GM12878 (cell line): ENCODE measurements at regions not wholly inside any gene's neighbourhood (a gene's known extent, or its start where the extent isn't known, plus 50 kb on each side); places are given as distances from the start of the nearest gene placed in this dataset.

Experiments used
- ATAC-seq: fragments of 200-7000 bp; cut with Tn5 transposase; 3 replicates; pipeline ENCODE4 v1.9.1; 2020; ENCODE audit warnings: mild to moderate bottlenecking, moderate library complexity
- BruUV-seq: library from RNA; stranded (reverse); fragments of 400-500 nt; replicated peaks from 2 replicates; lab custom pipeline; 2021; lab: Mats Ljungman, UMichigan
- CTCF ChIA-PET: fragments of 300-600 bp; sonication (Branson Sonifier 250); formaldehyde crosslinking; extraction: SDS; loops from one replicate; lab custom pipeline; 2021; ENCODE audit warnings: inconsistent platforms; lab: Yijun Ruan, JAX
- POLR2A ChIA-PET: fragments of 350-600 bp; formaldehyde crosslinking; extraction: SDS; loops from one replicate; lab custom pipeline; 2021; ENCODE audit warnings: inconsistent platforms; lab: Charles Lee
- RAD21 ChIA-PET: fragments of 300-600 bp; sonication (Branson Sonifier 250); formaldehyde crosslinking; loops from one replicate; lab custom pipeline; 2023; ENCODE audit warnings: antibody characterized with exemption; ENCODE audit not compliant: unreplicated experiment; lab: Charles Lee
- SMC1A ChIA-PET: fragments of 300-600 bp; sonication (Branson Sonifier 250); formaldehyde crosslinking; loops from one replicate; lab custom pipeline; 2023; ENCODE audit not compliant: unreplicated experiment, uncharacterized antibody; lab: Charles Lee
- DNase-seq: peaks from one replicate; pipeline ENCODE4 v3.0.0-alpha.2; 2011; ENCODE audit warnings: low read depth, low spot score
- FAIRE-seq: peaks from 3 replicates; lab custom pipeline; 2011; peaks lifted over from hg19 to GRCh38; lab: Jason Lieb, UNC
- H2AFZ ChIP-seq: 2 replicates; pipeline ENCODE4 v1.6.0; 2011; ENCODE audit warnings: low read depth, low read length, control low read depth; ENCODE audit not compliant: control insufficient read depth
- H3K27ac ChIP-seq: 2 replicates; pipeline ENCODE4 v1.5.1; 2011; ENCODE audit warnings: control low read depth; ENCODE audit not compliant: control insufficient read depth, insufficient read depth
- H3K27me3 ChIP-seq, 2 experiments: replicated peaks in 1 of 2; 2 replicates each; pipeline versions ENCODE4 v1.6.0 to v1.6.1; 2011; ENCODE audit warnings: low read length in 1 of 2; ENCODE audit not compliant: control insufficient read depth in 2 of 2, insufficient read depth in 2 of 2
- H3K36me3 ChIP-seq, 2 experiments: 2 replicates each; pipeline ENCODE4 v1.5.1; 2011; ENCODE audit warnings: low read length in 1 of 2; ENCODE audit not compliant: control insufficient read depth in 2 of 2, insufficient read depth in 2 of 2
- H3K4me1 ChIP-seq: 2 replicates; pipeline ENCODE4 v1.6.1; 2011; ENCODE audit warnings: mild to moderate bottlenecking, low read length, moderate library complexity, mixed read lengths; ENCODE audit not compliant: control insufficient read depth, insufficient read depth
- H3K4me2 ChIP-seq: 2 replicates; pipeline ENCODE4 v1.6.0; 2011; ENCODE audit warnings: control low read depth; ENCODE audit not compliant: control insufficient read depth, insufficient read depth
- H3K4me3 ChIP-seq: fragments of 200-600 bp; sonication (generic); 2 replicates; pipeline ENCODE4 v1.5.1; 2016
- H3K79me2 ChIP-seq: 2 replicates; pipeline ENCODE4 v1.6.0; 2011; ENCODE audit warnings: low read length; ENCODE audit not compliant: control insufficient read depth, insufficient read depth
- H3K9ac ChIP-seq: 2 replicates; pipeline ENCODE4 v1.8.0; 2011; ENCODE audit warnings: low read length, control low read depth, mixed read lengths; ENCODE audit not compliant: control insufficient read depth, insufficient read depth
- H3K9me3 ChIP-seq: replicated peaks from 3 replicates; pipeline ENCODE4 v1.5.1; 2011; ENCODE audit warnings: mild to moderate bottlenecking, low read length; ENCODE audit not compliant: control insufficient read depth, insufficient read depth
- H4K20me1 ChIP-seq: 2 replicates; pipeline ENCODE4 v1.6.0; 2011; ENCODE audit not compliant: control insufficient read depth, insufficient read depth
- ASH2L ChIP-seq: fragments of 300-600, 200-600 bp; sonication (generic); IDR thresholded peaks from 2 replicates; pipeline ENCODE4 v1.6.1; 2017; ENCODE audit warnings: low read depth, mild to moderate bottlenecking, borderline replicate concordance
- CBX5 ChIP-seq: sonication (generic); IDR thresholded peaks from 2 replicates; pipeline ENCODE4 v1.6.1; 2016; ENCODE audit warnings: low read depth, moderate library complexity, mild to moderate bottlenecking, inconsistent platforms
- CHD2 ChIP-seq: IDR thresholded peaks from 2 replicates; pipeline ENCODE4 v1.6.1; 2011; ENCODE audit warnings: low read depth, low read length, improper control_type of control experiment, borderline replicate concordance
- EED ChIP-seq: sonication (generic); IDR thresholded peaks from 2 replicates; pipeline ENCODE4 v1.6.1; 2016; ENCODE audit warnings: antibody characterized with exemption, low read depth
- HDGF ChIP-seq: fragments of 450-650 bp; IDR thresholded peaks from 2 replicates; pipeline ENCODE4 v1.6.1; 2016; ENCODE audit warnings: antibody characterized with exemption
- IKZF1 ChIP-seq: fragments of 450-650 bp; conservative IDR thresholded peaks from 2 replicates; pipeline ENCODE4 v1.6.1; 2017; ENCODE audit warnings: antibody characterized with exemption, mild to moderate bottlenecking
- MEF2A ChIP-seq: IDR thresholded peaks from 2 replicates; pipeline ENCODE4 v1.6.1; 2011; ENCODE audit warnings: low read depth, mild to moderate bottlenecking, low read length, moderate library complexity; ENCODE audit not compliant: insufficient read depth
- NBN ChIP-seq: fragments of 450-650 bp; IDR thresholded peaks from 2 replicates; pipeline ENCODE4 v1.6.1; 2016
- NR2F1 ChIP-seq: fragments of 450-650 bp; conservative IDR thresholded peaks from 2 replicates; pipeline ENCODE4 v1.6.1; 2017; ENCODE audit warnings: mild to moderate bottlenecking
- SMC3 ChIP-seq: IDR thresholded peaks from 2 replicates; pipeline ENCODE4 v1.6.1; 2011; ENCODE audit warnings: low read length, improper control_type of control experiment, borderline replicate concordance
- TBL1XR1 ChIP-seq: IDR thresholded peaks from 2 replicates; pipeline ENCODE4 v1.6.1; 2012; ENCODE audit warnings: low read depth, low read length, improper control_type of control experiment
- TCF12 ChIP-seq: IDR thresholded peaks from 2 replicates; pipeline ENCODE4 v1.6.1; 2011; ENCODE audit warnings: low read depth, mild to moderate bottlenecking, low read length
- TCF3 ChIP-seq: IDR thresholded peaks from 2 replicates; pipeline ENCODE4 v1.6.1; 2012; ENCODE audit warnings: low read depth, mild to moderate bottlenecking, low read length, borderline replicate concordance; ENCODE audit not compliant: insufficient read depth
- YY1 ChIP-seq: IDR thresholded peaks from 2 replicates; pipeline ENCODE4 v1.6.1; 2011; ENCODE audit warnings: low read depth, mild to moderate bottlenecking, low read length
- ZNF207 ChIP-seq: fragments of 450-650 bp; IDR thresholded peaks from 2 replicates; pipeline ENCODE4 v1.6.1; 2014; ENCODE audit warnings: antibody characterized with exemption, mild to moderate bottlenecking, borderline replicate concordance
- WGBS: methylation state at CpG from one replicate; pipeline ENCODE4 v1.1.6; 2016; ENCODE audit warnings: low lambda C conversion rate; ENCODE audit not compliant: insufficient replicate concordance, insufficient coverage; ENCODE audit errors: missing lambda C conversion rate; 5-methylcytosine and 5-hydroxymethylcytosine counted together
- in situ Hi-C: fragments of 300-500 bp; cut with MboI; formaldehyde crosslinking; loops from 9 replicates; pipeline ENCODE4 v1.14.3; 2018; ENCODE audit warnings: mixed read lengths
- intact Hi-C: fragments of 100-400 bp; cut with micrococcal nuclease; formaldehyde crosslinking; loops from one replicate; pipeline ENCODE4 v1.14.2; 2022; ENCODE audit not compliant: unreplicated experiment
- TF ChIP-seq, protein P1 (sequence below): fragments of 450-650 bp; IDR thresholded peaks from 2 replicates; pipeline ENCODE4 v1.6.1; 2016; ENCODE audit warnings: mild to moderate bottlenecking, moderate library complexity, borderline replicate concordance
- TF ChIP-seq, protein P2 (sequence below): IDR thresholded peaks from 2 replicates; pipeline ENCODE4 v1.6.1; 2012; ENCODE audit warnings: low read depth, low read length, improper control_type of control experiment
- TF ChIP-seq, protein P3 (sequence below): fragments of 450-650 bp; IDR thresholded peaks from 2 replicates; pipeline ENCODE4 v1.6.1; 2017; ENCODE audit warnings: mild to moderate bottlenecking, low read depth, inconsistent platforms; ENCODE audit not compliant: poor library complexity, severe bottlenecking

DNA sequence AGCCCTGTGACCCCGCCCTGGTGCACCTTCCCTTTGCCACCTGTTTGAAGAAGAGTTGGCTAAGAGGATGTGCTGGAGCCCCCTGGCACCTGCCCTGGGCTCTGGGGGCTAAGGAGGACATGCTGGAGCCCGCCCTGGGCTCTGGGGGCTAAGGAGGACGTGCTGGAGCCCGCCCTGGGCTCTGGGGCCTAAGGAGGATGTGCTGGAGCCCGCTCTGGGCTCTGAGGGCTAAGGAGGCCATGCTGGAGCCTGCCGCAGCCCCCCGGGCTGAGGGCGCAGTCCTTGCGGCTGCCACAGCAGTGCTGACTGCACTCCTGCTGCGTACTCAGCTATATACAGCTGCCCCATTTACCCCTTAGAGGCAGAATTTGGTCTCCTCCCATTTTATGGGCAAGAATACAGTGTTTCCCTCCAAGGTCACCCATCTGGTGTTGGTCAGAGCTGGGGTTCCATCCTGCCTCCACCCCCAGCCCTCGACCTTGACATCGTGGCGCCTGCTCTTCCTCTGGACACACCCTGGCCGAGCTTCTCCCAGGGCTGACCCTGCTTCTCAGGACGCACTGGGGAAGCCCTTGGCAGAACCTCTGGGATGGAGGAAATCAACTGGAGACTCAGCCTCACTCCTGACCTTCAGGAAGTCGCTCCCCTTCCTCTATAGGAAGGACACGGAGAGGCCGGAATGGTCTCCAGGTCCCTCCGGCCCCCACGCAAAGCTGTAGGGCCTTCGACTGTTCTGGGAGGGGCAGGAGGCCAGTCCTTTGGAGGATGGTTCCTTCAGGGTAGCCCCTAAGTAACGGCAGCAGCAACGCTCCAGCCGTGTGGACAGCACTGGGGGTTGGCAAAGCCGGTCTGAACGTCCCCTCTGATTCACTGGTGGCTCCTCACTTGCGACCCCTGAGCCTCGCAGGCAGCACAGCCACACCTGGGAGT lies 65.0 kb upstream of the HPCAL1 start (continued):
- TF ChIP-seq, protein P1, sequence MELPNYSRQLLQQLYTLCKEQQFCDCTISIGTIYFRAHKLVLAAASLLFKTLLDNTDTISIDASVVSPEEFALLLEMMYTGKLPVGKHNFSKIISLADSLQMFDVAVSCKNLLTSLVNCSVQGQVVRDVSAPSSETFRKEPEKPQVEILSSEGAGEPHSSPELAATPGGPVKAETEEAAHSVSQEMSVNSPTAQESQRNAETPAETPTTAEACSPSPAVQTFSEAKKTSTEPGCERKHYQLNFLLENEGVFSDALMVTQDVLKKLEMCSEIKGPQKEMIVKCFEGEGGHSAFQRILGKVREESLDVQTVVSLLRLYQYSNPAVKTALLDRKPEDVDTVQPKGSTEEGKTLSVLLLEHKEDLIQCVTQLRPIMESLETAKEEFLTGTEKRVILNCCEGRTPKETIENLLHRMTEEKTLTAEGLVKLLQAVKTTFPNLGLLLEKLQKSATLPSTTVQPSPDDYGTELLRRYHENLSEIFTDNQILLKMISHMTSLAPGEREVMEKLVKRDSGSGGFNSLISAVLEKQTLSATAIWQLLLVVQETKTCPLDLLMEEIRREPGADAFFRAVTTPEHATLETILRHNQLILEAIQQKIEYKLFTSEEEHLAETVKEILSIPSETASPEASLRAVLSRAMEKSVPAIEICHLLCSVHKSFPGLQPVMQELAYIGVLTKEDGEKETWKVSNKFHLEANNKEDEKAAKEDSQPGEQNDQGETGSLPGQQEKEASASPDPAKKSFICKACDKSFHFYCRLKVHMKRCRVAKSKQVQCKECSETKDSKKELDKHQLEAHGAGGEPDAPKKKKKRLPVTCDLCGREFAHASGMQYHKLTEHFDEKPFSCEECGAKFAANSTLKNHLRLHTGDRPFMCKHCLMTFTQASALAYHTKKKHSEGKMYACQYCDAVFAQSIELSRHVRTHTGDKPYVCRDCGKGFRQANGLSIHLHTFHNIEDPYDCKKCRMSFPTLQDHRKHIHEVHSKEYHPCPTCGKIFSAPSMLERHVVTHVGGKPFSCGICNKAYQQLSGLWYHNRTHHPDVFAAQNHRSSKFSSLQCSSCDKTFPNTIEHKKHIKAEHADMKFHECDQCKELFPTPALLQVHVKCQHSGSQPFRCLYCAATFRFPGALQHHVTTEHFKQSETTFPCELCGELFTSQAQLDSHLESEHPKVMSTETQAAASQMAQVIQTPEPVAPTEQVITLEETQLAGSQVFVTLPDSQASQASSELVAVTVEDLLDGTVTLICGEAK = no peak

DNA sequence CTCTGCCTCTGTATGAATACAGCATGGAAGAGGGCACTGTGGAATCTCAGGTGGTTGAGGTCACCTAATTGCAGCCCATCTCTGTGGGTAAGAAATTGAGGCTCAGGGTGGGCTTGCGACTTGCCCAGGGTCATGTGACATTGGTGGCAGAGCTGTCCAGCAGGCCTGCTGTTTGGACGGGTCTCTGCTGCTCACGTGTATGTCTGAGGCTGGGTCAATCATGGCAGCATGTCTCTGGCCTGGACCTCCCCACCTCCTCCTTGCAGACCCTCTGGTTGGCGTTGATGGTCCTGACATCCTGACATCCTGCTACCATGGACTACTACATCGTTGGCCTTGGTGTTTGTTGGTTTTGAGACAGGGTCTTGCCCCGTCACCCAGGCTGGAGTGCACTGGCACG lies 64.3 kb upstream of the HPCAL1 start:
- H3K79me2 ChIP-seq = no peaks in the 10 kb centered on the region
- no peak overlapping the region for H2AFZ ChIP-seq
- FAIRE-seq (no peak), DNase-seq (no peak), ATAC-seq (no peak)
- ChIA-PET POLR2A (no interaction called here), CTCF (no interaction called here), RAD21 (no interaction called here), SMC1A (no interaction called here)
- no peak overlapping the region for H3K9ac ChIP-seq
- in situ Hi-C loops = no loop called here
- no peak overlapping the region for H3K4me3 ChIP-seq
- no TSS peak for BruUV-seq
- no peaks in the 10 kb centered on the region for H3K9me3 ChIP-seq
- no peaks in the 10 kb centered on the region; a peak in 1 of 4 replicates for H3K27me3 ChIP-seq
- intact Hi-C loops = no loop called here
- no peak overlapping the region for H3K4me2 ChIP-seq
- no peaks in the 10 kb centered on the region for H3K36me3 ChIP-seq
- H4K20me1 ChIP-seq = no peaks in the 10 kb centered on the region
- H3K4me1 ChIP-seq = no peaks in the 10 kb centered on the region
- 20% methylated on average over 7 of the region's 7 CpGs for WGBS
- H3K27ac ChIP-seq = no peak overlapping the region
- no peak for TF ChIP-seq EED
- no peak for TF ChIP-seq YY1
- TF ChIP-seq TBL1XR1 = no peak
- no peak for TF ChIP-seq MEF2A
- no peak for TF ChIP-seq TCF3
- TF ChIP-seq NR2F1 = no peak
- TF ChIP-seq, protein P2, sequence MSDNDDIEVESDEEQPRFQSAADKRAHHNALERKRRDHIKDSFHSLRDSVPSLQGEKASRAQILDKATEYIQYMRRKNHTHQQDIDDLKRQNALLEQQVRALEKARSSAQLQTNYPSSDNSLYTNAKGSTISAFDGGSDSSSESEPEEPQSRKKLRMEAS = no peak
- TF ChIP-seq TCF12 = no peak
- TF ChIP-seq ZNF207 = no peak
- no peak for TF ChIP-seq CHD2
- no peak for TF ChIP-seq CBX5
- TF ChIP-seq HDGF = no peak
- TF ChIP-seq, protein P3, sequence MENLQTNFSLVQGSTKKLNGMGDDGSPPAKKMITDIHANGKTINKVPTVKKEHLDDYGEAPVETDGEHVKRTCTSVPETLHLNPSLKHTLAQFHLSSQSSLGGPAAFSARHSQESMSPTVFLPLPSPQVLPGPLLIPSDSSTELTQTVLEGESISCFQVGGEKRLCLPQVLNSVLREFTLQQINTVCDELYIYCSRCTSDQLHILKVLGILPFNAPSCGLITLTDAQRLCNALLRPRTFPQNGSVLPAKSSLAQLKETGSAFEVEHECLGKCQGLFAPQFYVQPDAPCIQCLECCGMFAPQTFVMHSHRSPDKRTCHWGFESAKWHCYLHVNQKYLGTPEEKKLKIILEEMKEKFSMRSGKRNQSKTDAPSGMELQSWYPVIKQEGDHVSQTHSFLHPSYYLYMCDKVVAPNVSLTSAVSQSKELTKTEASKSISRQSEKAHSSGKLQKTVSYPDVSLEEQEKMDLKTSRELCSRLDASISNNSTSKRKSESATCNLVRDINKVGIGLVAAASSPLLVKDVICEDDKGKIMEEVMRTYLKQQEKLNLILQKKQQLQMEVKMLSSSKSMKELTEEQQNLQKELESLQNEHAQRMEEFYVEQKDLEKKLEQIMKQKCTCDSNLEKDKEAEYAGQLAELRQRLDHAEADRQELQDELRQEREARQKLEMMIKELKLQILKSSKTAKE = no peak
- no peak for TF ChIP-seq SMC3
- TF ChIP-seq NBN = no peak
- TF ChIP-seq IKZF1 = no peak
- TF ChIP-seq ASH2L = no peak
